ENCODE measurements at regions not wholly inside any gene's neighbourhood (a gene's known extent, or its start where the extent isn't known, plus 50 kb on each side); places are given as distances from the start of the nearest gene placed in this dataset.

- no TSS peak for BruUV-seq (replicated peaks)
- no peaks in the 10 kb centered on the region for H3K4me1 ChIP-seq (ENCODE audit: control insufficient read depth in 1 of 2, insufficient read depth in 2 of 2, low read length in 2 of 2)
Measured at GRCh38 chr22:48748860-48749554, 1078.7 kb downstream of the BRD1 start.

More at GRCh38 chr22:48748860-48749554, 1078.7 kb downstream of the BRD1 start:
- no peaks in the 10 kb centered on the region for H3K79me2 ChIP-seq (ENCODE audit: insufficient read depth, low read length)
- H2AFZ ChIP-seq (ENCODE audit: low read depth, low read length, poor library complexity, severe bottlenecking): no peak overlapping the region
- CTCF ChIA-PET: no interaction called here
- intact Hi-C loops (cut with micrococcal nuclease): no loop called here
- H3K9me2 ChIP-seq (ENCODE audit: insufficient read depth): no peaks in the 10 kb centered on the region
- no peaks in the 10 kb centered on the region for H3K9me3 ChIP-seq (ENCODE audit: control insufficient read depth in 1 of 2, insufficient read depth in 1 of 2, low read depth in 1 of 2, low read length in 2 of 2)
- no peaks in the 10 kb centered on the region for H4K20me1 ChIP-seq (ENCODE audit: insufficient read depth)
- H3K36me3 ChIP-seq (ENCODE audit: control insufficient read depth in 1 of 2, insufficient read depth in 2 of 2, low read length in 2 of 2): no peaks in the 10 kb centered on the region
- no peak for DNase-seq (ENCODE audit: low read depth, low spot score)
- H3K27me3 ChIP-seq (ENCODE audit: insufficient read depth, low read length): no peaks in the 10 kb centered on the region
- RAD21 ChIA-PET (ENCODE audit: low non-redundant PET in 1 of 2, low total read pairs in 2 of 2, uncharacterized antibody in 2 of 2, unreplicated experiment in 2 of 2): no interaction called here
- no peak overlapping the region for H3K4me3 ChIP-seq (replicated peaks in 1 of 2; ENCODE audit: low read depth in 1 of 2, low read length in 2 of 2)
- no peak overlapping the region for H3K9ac ChIP-seq (ENCODE audit: low read length)
- ATAC-seq: no peak
- no peak overlapping the region for H3K4me2 ChIP-seq (ENCODE audit: low read length)
- no peak overlapping the region for H3K27ac ChIP-seq (ENCODE audit: low read depth, low read length)
- POLR2A ChIA-PET: no interaction called here
- TF ChIP-seq ELF1 (IDR thresholded peaks at IDR 0.05; ENCODE audit: borderline replicate concordance, low read depth) (no peak), REST (IDR thresholded peaks at IDR 0.05; ENCODE audit: low read depth) (no peak), MAX (IDR thresholded peaks at IDR 0.05) (no peak), SP1 (IDR thresholded peaks at IDR 0.05; ENCODE audit: low read depth) (no peak), SIN3A (IDR thresholded peaks at IDR 0.05; ENCODE audit: low read depth) (no peak), SRF (IDR thresholded peaks at IDR 0.05; ENCODE audit: low read depth) (no peak)
